C4-2B (cell line): ENCODE measurements at regions not wholly inside any gene's neighbourhood (a gene's known extent, or its start where the extent isn't known, plus 50 kb on each side); places are given as distances from the start of the nearest gene placed in this dataset.

Experiments
- CTCF ChIP-seq: fragments of 450-650 bp; conservative IDR thresholded peaks from 2 replicates; pipeline ENCODE4 v1.5.1; 2017; ENCODE audit warnings: mild to moderate bottlenecking
- ZFX ChIP-seq: fragments of 450-650 bp; IDR thresholded peaks from 2 replicates; pipeline ENCODE4 v1.6.1; 2017

GRCh38 chr6:126788861-126789365, 329.6 kb upstream of the RSPO3 start:
- TF ChIP-seq CTCF (no peak), ZFX (no peak)
